HEK293 (cell line): ENCODE measurements at regions not wholly inside any gene's neighbourhood (a gene's known extent, or its start where the extent isn't known, plus 50 kb on each side); places are given as distances from the start of the nearest gene placed in this dataset.
A peak's percentile ranks its signal among the peaks of the same experiment; 100 is the strongest.

Experiments used
- CTCF ChIA-PET: fragments of 350-600 bp; formaldehyde crosslinking; extraction: SDS; loops from one replicate; lab custom pipeline; 2021; ENCODE audit warnings: antibody characterized with exemption; lab: Yijun Ruan, JAX
- POLR2A ChIA-PET: fragments of 300-600 bp; formaldehyde crosslinking; extraction: SDS; loops from one replicate; lab custom pipeline; 2020; ENCODE audit warnings: antibody characterized with exemption, inconsistent platforms; lab: Yijun Ruan, JAX
- H3K27ac ChIP-seq: fragments of 200-500 bp; sonication (Bioruptor generic); 2 replicates; pipeline ENCODE4 v1.5.1; 2014; ENCODE audit warnings: low read depth, low read length, control low read depth, inconsistent platforms; ENCODE audit errors: extremely low read depth
- H3K36me3 ChIP-seq, 2 experiments: fragments of 200-500 bp in 1 of 2; sonication (Bioruptor generic) in 1 of 2; 1 replicate in 1 of 2; 2 replicates in 1 of 2; pipeline ENCODE4 v1.5.1; 2014 to 2017; ENCODE audit warnings: inconsistent platforms in 2 of 2, low read length in 2 of 2; ENCODE audit not compliant: control insufficient read depth in 2 of 2, insufficient read depth in 1 of 2
- H3K4me1 ChIP-seq: fragments of 200-500 bp; sonication (Bioruptor generic); 2 replicates; pipeline ENCODE4 v1.5.1; 2014; ENCODE audit warnings: mild to moderate bottlenecking, low read length, inconsistent platforms; ENCODE audit not compliant: control insufficient read depth, insufficient read depth
- H3K4me3 ChIP-seq: 2 replicates; pipeline ENCODE4 v1.5.1; 2011; ENCODE audit warnings: low read depth, mild to moderate bottlenecking, control low read depth, low read length, moderate library complexity
- H3K9me3 ChIP-seq: fragments of 200-500 bp; sonication (Bioruptor generic); 2 replicates; pipeline ENCODE4 v1.5.1; 2014; ENCODE audit warnings: low read depth, low read length, inconsistent platforms; ENCODE audit not compliant: control insufficient read depth, insufficient read depth
- GLIS2 ChIP-seq: fragments of 450-650 bp; formaldehyde crosslinking; IDR thresholded peaks from 2 replicates; pipeline ENCODE4 v1.5.1; 2016; ENCODE audit warnings: missing biosample characterization, missing genetic modification characterization
- KLF9 ChIP-seq: fragments of 450-650 bp; formaldehyde crosslinking; IDR thresholded peaks from 2 replicates; pipeline ENCODE4 v1.5.1; 2016; ENCODE audit warnings: missing biosample characterization, missing genetic modification characterization, low read depth
- PRDM10 ChIP-seq: fragments of 450-650 bp; formaldehyde crosslinking; IDR thresholded peaks from 2 replicates; pipeline ENCODE4 v1.5.1; 2016; ENCODE audit warnings: missing biosample characterization, missing genetic modification characterization
- WT1 ChIP-seq: fragments of 450-650 bp; formaldehyde crosslinking; IDR thresholded peaks from 2 replicates; pipeline ENCODE4 v1.5.1; 2016; ENCODE audit warnings: missing biosample characterization, missing genetic modification characterization
- ZNF19 ChIP-seq: fragments of 450-650 bp; formaldehyde crosslinking; IDR thresholded peaks from 2 replicates; pipeline ENCODE4; 2016; ENCODE audit warnings: missing biosample characterization, missing genetic modification characterization, low read depth
- ZNF23 ChIP-seq: fragments of 450-650 bp; formaldehyde crosslinking; IDR thresholded peaks from 2 replicates; pipeline ENCODE4 v1.5.1; 2016; ENCODE audit warnings: missing biosample characterization, missing genetic modification characterization, borderline replicate concordance
- ZNF274 ChIP-seq, 2 experiments: fragments of 200-500 bp in 1 of 2; fragments of 450-650 bp in 1 of 2; sonication (Bioruptor generic) in 1 of 2; formaldehyde crosslinking in 1 of 2; IDR thresholded peaks; 2 replicates each; pipeline versions ENCODE4 v1.5.1 to v1.6.1; 2014 to 2016; ENCODE audit warnings: borderline replicate concordance in 1 of 2, inconsistent platforms in 1 of 2, low read length in 1 of 2, missing biosample characterization in 1 of 2, missing genetic modification characterization in 1 of 2
- ZNF433 ChIP-seq: fragments of 450-650 bp; formaldehyde crosslinking; IDR thresholded peaks from 2 replicates; pipeline ENCODE4 v1.5.1; 2016; ENCODE audit warnings: missing biosample characterization, missing genetic modification characterization, low read depth
- ZNF501 ChIP-seq: fragments of 450-650 bp; formaldehyde crosslinking; IDR thresholded peaks from 2 replicates; pipeline ENCODE4 v1.5.1; 2016; ENCODE audit warnings: missing biosample characterization, missing genetic modification characterization
- ZNF521 ChIP-seq: fragments of 450-650 bp; formaldehyde crosslinking; IDR thresholded peaks from 2 replicates; pipeline ENCODE4 v1.5.1; 2017; ENCODE audit warnings: missing biosample characterization, mild to moderate bottlenecking, missing genetic modification characterization
- ZNF600 ChIP-seq: fragments of 450-650 bp; formaldehyde crosslinking; IDR thresholded peaks from 2 replicates; pipeline ENCODE4 v1.5.1; 2016; ENCODE audit warnings: missing biosample characterization, missing genetic modification characterization
- ZNF610 ChIP-seq: fragments of 450-650 bp; formaldehyde crosslinking; IDR thresholded peaks from 2 replicates; pipeline ENCODE4 v1.5.1; 2016; ENCODE audit warnings: missing biosample characterization, missing genetic modification characterization, borderline replicate concordance
- ZXDB ChIP-seq: fragments of 450-650 bp; formaldehyde crosslinking; IDR thresholded peaks from 2 replicates; pipeline ENCODE4 v1.5.1; 2016; ENCODE audit warnings: missing biosample characterization, missing genetic modification characterization
- TF ChIP-seq, protein P1 (sequence below): fragments of 450-650 bp; formaldehyde crosslinking; IDR thresholded peaks from 2 replicates; pipeline ENCODE4 v1.5.1; 2016; ENCODE audit warnings: missing biosample characterization, missing genetic modification characterization
- TF ChIP-seq, protein P2 (sequence below): fragments of 450-650 bp; formaldehyde crosslinking; optimal IDR thresholded peaks from 2 replicates; pipeline ENCODE3; 2016; ENCODE audit warnings: missing biosample characterization, mild to moderate bottlenecking, missing genetic modification characterization
- TF ChIP-seq, protein P3 (sequence below): sonication (generic); formaldehyde crosslinking; IDR thresholded peaks from 2 replicates; pipeline ENCODE4 v1.8.1; 2022; ENCODE audit warnings: mild to moderate bottlenecking, moderate library complexity, missing genetic modification reagents
- TF ChIP-seq, protein P4 (sequence below): fragments of 450-650 bp; formaldehyde crosslinking; IDR thresholded peaks from 2 replicates; pipeline ENCODE4 v1.5.1; 2017; ENCODE audit warnings: missing biosample characterization, missing genetic modification characterization

- no peak for TF ChIP-seq GLIS2 (tag by site-specific recombination)
- 0 out of 2 replicates have a peak, but pooled peaks have one; percentile 17 for TF ChIP-seq PRDM10
- TF ChIP-seq, all 188 proteins: peak for 1
- Histone ChIP-seq H3K4me3 (no peak overlapping the region), H3K9me3 (no peaks in the 10 kb centered on the region), H3K36me3 (no peaks in the 10 kb centered on the region), H3K4me1 (peaks cover 5% of the 10 kb centered on the region), H3K27ac (no peak overlapping the region)
- ChIA-PET POLR2A (no interaction called here), CTCF (interaction anchor here (0.6 kb wide), 1 partner anchor 916 kb away, joined by 3 read pairs; no protein-coding TSS in a partner anchor)
These were observed 213.7 kb downstream of the HTR7 start for GRCh38 chr10:90644165-90644564.

- no peaks in the 10 kb centered on the region for H3K36me3 ChIP-seq
- ChIA-PET POLR2A (no interaction called here), CTCF (interaction anchor here (1.2 kb wide), 1 partner anchor 23 kb away, joined by 3 read pairs; no protein-coding TSS in a partner anchor)
- H3K9me3 ChIP-seq, result no peaks in the 10 kb centered on the region
- no peak overlapping the region for H3K4me3 ChIP-seq
- TF ChIP-seq ZNF610 (tag by site-specific recombination), result no peak
- TF ChIP-seq WT1 (tag by site-specific recombination), result no peak
- TF ChIP-seq PRDM10, result no peak
- TF ChIP-seq, protein P1, sequence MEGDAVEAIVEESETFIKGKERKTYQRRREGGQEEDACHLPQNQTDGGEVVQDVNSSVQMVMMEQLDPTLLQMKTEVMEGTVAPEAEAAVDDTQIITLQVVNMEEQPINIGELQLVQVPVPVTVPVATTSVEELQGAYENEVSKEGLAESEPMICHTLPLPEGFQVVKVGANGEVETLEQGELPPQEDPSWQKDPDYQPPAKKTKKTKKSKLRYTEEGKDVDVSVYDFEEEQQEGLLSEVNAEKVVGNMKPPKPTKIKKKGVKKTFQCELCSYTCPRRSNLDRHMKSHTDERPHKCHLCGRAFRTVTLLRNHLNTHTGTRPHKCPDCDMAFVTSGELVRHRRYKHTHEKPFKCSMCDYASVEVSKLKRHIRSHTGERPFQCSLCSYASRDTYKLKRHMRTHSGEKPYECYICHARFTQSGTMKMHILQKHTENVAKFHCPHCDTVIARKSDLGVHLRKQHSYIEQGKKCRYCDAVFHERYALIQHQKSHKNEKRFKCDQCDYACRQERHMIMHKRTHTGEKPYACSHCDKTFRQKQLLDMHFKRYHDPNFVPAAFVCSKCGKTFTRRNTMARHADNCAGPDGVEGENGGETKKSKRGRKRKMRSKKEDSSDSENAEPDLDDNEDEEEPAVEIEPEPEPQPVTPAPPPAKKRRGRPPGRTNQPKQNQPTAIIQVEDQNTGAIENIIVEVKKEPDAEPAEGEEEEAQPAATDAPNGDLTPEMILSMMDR (tag by site-specific recombination), result no peak
- H3K4me1 ChIP-seq, result no peaks in the 10 kb centered on the region
- H3K27ac ChIP-seq, result no peak overlapping the region
These were observed 207.0 kb downstream of the HTR7 start for GRCh38 chr10:90650858-90651257.

DNA sequence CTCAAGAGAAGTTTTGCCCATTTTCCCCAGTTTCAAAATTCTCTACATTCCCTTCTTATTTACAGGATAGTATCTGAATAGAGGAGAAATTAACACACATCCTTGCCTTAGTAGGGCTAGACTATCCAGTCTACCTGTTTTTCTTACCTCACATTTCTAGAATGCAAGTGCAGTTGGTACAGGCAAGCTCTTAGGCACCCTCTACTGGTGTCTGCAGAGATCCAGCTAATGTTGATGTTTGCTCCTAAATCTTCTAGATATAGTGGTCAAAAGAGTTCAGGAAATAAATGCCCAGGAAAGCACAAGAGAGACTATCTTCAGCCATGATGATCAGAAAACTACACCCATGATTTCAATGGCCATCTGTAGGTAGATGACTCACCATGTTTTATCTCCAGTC, 205.3 kb downstream of the HTR7 start:
- Histone ChIP-seq H3K27ac (no peak overlapping the region), H3K4me3 (no peak overlapping the region), H3K9me3 (no peaks in the 10 kb centered on the region), H3K4me1 (no peaks in the 10 kb centered on the region), H3K36me3 (no peaks in the 10 kb centered on the region)
- ChIA-PET POLR2A (no interaction called here), CTCF (interaction anchor here (0.9 kb wide), 1 partner anchor 52 kb away, joined by 3 read pairs; no protein-coding TSS in a partner anchor)
- TF ChIP-seq ZNF19 (tag by site-specific recombination) (no peak), ZNF521 (tag by site-specific recombination) (no peak), ZNF433 (no peak), ZNF501 (no peak), ZNF600 (no peak), ZNF274 (IDR thresholded peaks at IDR 0.05; ENCODE audit: low read length) (no peak), ZNF274 (tag by site-specific recombination; IDR thresholded peaks at IDR 0.05; ENCODE audit: borderline replicate concordance) (no peak), KLF9 (no peak), ZNF23 (tag by site-specific recombination) (no peak), ZXDB (tag by site-specific recombination) (no peak)
- TF ChIP-seq, protein P2, sequence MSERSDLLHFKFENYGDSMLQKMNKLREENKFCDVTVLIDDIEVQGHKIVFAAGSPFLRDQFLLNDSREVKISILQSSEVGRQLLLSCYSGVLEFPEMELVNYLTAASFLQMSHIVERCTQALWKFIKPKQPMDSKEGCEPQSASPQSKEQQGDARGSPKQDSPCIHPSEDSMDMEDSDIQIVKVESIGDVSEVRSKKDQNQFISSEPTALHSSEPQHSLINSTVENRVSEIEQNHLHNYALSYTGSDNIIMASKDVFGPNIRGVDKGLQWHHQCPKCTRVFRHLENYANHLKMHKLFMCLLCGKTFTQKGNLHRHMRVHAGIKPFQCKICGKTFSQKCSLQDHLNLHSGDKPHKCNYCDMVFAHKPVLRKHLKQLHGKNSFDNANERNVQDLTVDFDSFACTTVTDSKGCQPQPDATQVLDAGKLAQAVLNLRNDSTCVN (tag by site-specific recombination), result no peak
- TF ChIP-seq, protein P3, sequence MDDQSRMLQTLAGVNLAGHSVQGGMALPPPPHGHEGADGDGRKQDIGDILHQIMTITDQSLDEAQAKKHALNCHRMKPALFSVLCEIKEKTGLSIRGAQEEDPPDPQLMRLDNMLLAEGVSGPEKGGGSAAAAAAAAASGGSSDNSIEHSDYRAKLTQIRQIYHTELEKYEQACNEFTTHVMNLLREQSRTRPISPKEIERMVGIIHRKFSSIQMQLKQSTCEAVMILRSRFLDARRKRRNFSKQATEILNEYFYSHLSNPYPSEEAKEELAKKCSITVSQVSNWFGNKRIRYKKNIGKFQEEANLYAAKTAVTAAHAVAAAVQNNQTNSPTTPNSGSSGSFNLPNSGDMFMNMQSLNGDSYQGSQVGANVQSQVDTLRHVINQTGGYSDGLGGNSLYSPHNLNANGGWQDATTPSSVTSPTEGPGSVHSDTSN (CRISPR knock-in tag), result no peak
- TF ChIP-seq, protein P4, sequence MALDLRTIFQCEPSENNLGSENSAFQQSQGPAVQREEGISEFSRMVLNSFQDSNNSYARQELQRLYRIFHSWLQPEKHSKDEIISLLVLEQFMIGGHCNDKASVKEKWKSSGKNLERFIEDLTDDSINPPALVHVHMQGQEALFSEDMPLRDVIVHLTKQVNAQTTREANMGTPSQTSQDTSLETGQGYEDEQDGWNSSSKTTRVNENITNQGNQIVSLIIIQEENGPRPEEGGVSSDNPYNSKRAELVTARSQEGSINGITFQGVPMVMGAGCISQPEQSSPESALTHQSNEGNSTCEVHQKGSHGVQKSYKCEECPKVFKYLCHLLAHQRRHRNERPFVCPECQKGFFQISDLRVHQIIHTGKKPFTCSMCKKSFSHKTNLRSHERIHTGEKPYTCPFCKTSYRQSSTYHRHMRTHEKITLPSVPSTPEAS (tag by site-specific recombination), result no peak
